Activated T-helper 1 cell treated with anti-CD3 and anti-CD28 coated beads, Interleukin-12 subunit alpha, Interleukin-12 subunit beta, Interleukin-2, Interleukin-4 antibody, amounts not matched to agents 30 ng/mL and 10 ng/mL and 1 ng/mL, durations not matched to agents 14 hours and 24 hours and 36 hours (primary cell): ENCODE measurements at regions not wholly inside any gene's neighbourhood (a gene's known extent, or its start where the extent isn't known, plus 50 kb on each side); places are given as distances from the start of the nearest gene placed in this dataset.

Experiments used
- DNase-seq: peaks from one replicate; pipeline ENCODE4 v3.0.0; 2021; ENCODE audit warnings: low spot score
- H3K27ac Mint-ChIP-seq: one replicate; pipeline ENCODE4 v1.8.0; 2021; ENCODE audit warnings: mild to moderate bottlenecking, mixed read lengths
- H3K27me3 Mint-ChIP-seq: one replicate; pipeline ENCODE4 v1.8.0; 2022; ENCODE audit warnings: mild to moderate bottlenecking, moderate library complexity, mixed read lengths; ENCODE audit not compliant: insufficient read depth
- H3K36me3 Mint-ChIP-seq: one replicate; pipeline ENCODE4 v1.8.0; 2021; ENCODE audit warnings: low read depth, mixed read lengths
- H3K4me1 Mint-ChIP-seq: one replicate; pipeline ENCODE4 v1.8.0; 2021; ENCODE audit warnings: low read depth, mixed read lengths
- H3K4me3 Mint-ChIP-seq: one replicate; pipeline ENCODE4 v1.8.0; 2021; ENCODE audit warnings: mild to moderate bottlenecking, moderate library complexity, mixed read lengths
- H3K9me3 Mint-ChIP-seq: one replicate; pipeline ENCODE4 v1.8.0; 2021; ENCODE audit warnings: mixed read lengths
- intact Hi-C: fragments of 100-400 bp; cut with micrococcal nuclease; formaldehyde crosslinking; loops from one replicate; pipeline ENCODE4 v1.15.1; 2024

- Mint-ChIP-seq H3K4me3 (no peak overlapping the region), H3K4me1 (no peaks in the 10 kb centered on the region), H3K9me3 (peaks cover 3% of the 10 kb centered on the region), H3K27ac (no peak overlapping the region), H3K36me3 (no peaks in the 10 kb centered on the region), H3K27me3 (peaks cover 11% of the 10 kb centered on the region)
- intact Hi-C loops, result no loop called here
- DNase-seq, result no peak
Measured at GRCh38 chr6:154653385-154653784, 79.8 kb upstream of the SCAF8 start.

- H3K4me1 Mint-ChIP-seq, result no peaks in the 10 kb centered on the region
- H3K27me3 Mint-ChIP-seq, result peaks cover 8% of the 10 kb centered on the region
- H3K9me3 Mint-ChIP-seq, result peaks cover 3% of the 10 kb centered on the region
- intact Hi-C loops, result no loop called here
- H3K4me3 Mint-ChIP-seq, result no peak overlapping the region
- no peak overlapping the region for H3K27ac Mint-ChIP-seq
- no peak for DNase-seq
- H3K36me3 Mint-ChIP-seq, result no peaks in the 10 kb centered on the region
Measured at GRCh38 chr6:154653853-154654252, 79.4 kb upstream of the SCAF8 start.

- intact Hi-C loops, result no loop called here
- DNase-seq, result no peak
- H3K36me3 Mint-ChIP-seq, result no peaks in the 10 kb centered on the region
- H3K9me3 Mint-ChIP-seq, result no peaks in the 10 kb centered on the region
- peaks cover 5% of the 10 kb centered on the region for H3K27me3 Mint-ChIP-seq
- H3K4me1 Mint-ChIP-seq, result no peaks in the 10 kb centered on the region
- H3K4me3 Mint-ChIP-seq, result no peak overlapping the region
- no peak overlapping the region for H3K27ac Mint-ChIP-seq
Measured at GRCh38 chr6:154656660-154657059, 76.6 kb upstream of the SCAF8 start.

GRCh38 chr6:154661768-154662167 is 71.4 kb upstream of the SCAF8 start:
- no peaks in the 10 kb centered on the region for H3K4me1 Mint-ChIP-seq
- no peaks in the 10 kb centered on the region for H3K36me3 Mint-ChIP-seq
- no peaks in the 10 kb centered on the region for H3K9me3 Mint-ChIP-seq
- H3K27me3 Mint-ChIP-seq, result peaks cover 6% of the 10 kb centered on the region
- no peak overlapping the region for H3K27ac Mint-ChIP-seq
- DNase-seq, result no peak
- no peak overlapping the region for H3K4me3 Mint-ChIP-seq
- intact Hi-C loops, result no loop called here

GRCh38 chr6:154664287-154664686 is 68.9 kb upstream of the SCAF8 start:
- peaks cover 9% of the 10 kb centered on the region for H3K27me3 Mint-ChIP-seq
- no peak for DNase-seq
- no peak overlapping the region for H3K27ac Mint-ChIP-seq
- H3K36me3 Mint-ChIP-seq, result peaks cover 1% of the 10 kb centered on the region
- intact Hi-C loops, result no loop called here
- H3K4me3 Mint-ChIP-seq, result no peak overlapping the region
- H3K9me3 Mint-ChIP-seq, result no peaks in the 10 kb centered on the region
- no peaks in the 10 kb centered on the region for H3K4me1 Mint-ChIP-seq

GRCh38 chr6:154668156-154668555 is 65.1 kb upstream of the SCAF8 start:
- peaks cover 1% of the 10 kb centered on the region for H3K36me3 Mint-ChIP-seq
- no peak for DNase-seq
- no peaks in the 10 kb centered on the region for H3K4me1 Mint-ChIP-seq
- no peak overlapping the region for H3K4me3 Mint-ChIP-seq
- H3K9me3 Mint-ChIP-seq, result no peaks in the 10 kb centered on the region
- intact Hi-C loops, result no loop called here
- H3K27me3 Mint-ChIP-seq, result peaks cover 11% of the 10 kb centered on the region
- H3K27ac Mint-ChIP-seq, result no peak overlapping the region

GRCh38 chr6:154672086-154672485 is 61.1 kb upstream of the SCAF8 start:
- peaks cover 1% of the 10 kb centered on the region for H3K36me3 Mint-ChIP-seq

GRCh38 chr6:154673919-154674318 is 59.3 kb upstream of the SCAF8 start:
- Mint-ChIP-seq H3K27ac (no peak overlapping the region), H3K9me3 (no peaks in the 10 kb centered on the region), H3K4me3 (no peak overlapping the region), H3K36me3 (no peaks in the 10 kb centered on the region), H3K4me1 (no peaks in the 10 kb centered on the region), H3K27me3 (peaks cover 8% of the 10 kb centered on the region)
- intact Hi-C loops, result loop anchor here (10.0 kb wide), 2 partner anchors 431 to 571 kb away; no protein-coding TSS in a partner anchor
- no peak for DNase-seq

More at GRCh38 chr6:154672086-154672485, 61.1 kb upstream of the SCAF8 start:
- Mint-ChIP-seq H3K4me3 (no peak overlapping the region), H3K27me3 (peaks cover 7% of the 10 kb centered on the region), H3K4me1 (no peaks in the 10 kb centered on the region), H3K27ac (no peak overlapping the region), H3K9me3 (no peaks in the 10 kb centered on the region)
- no peak for DNase-seq
- intact Hi-C loops, result loop anchor here (10.0 kb wide), 2 partner anchors 433 to 573 kb away; no protein-coding TSS in a partner anchor

GRCh38 chr6:154675602-154676088 is 57.6 kb upstream of the SCAF8 start:
- intact Hi-C loops, result loop anchor here (1.0 to 10.0 kb wide), 11 partner anchors 58 to 857 kb away; partner anchors contain the start of genes SCAF8 and TFB1M
- H3K4me3 Mint-ChIP-seq, result no peak overlapping the region
- H3K36me3 Mint-ChIP-seq, result no peaks in the 10 kb centered on the region
- no peaks in the 10 kb centered on the region for H3K4me1 Mint-ChIP-seq
- DNase-seq, result peak; percentile 77
- peaks cover 4% of the 10 kb centered on the region for H3K27me3 Mint-ChIP-seq
- H3K27ac Mint-ChIP-seq, result no peak overlapping the region
- no peaks in the 10 kb centered on the region for H3K9me3 Mint-ChIP-seq

GRCh38 chr6:154682633-154683125 is 50.5 kb upstream of the SCAF8 start:
- H3K4me1 Mint-ChIP-seq, result peaks cover 13% of the 10 kb centered on the region
- H3K27me3 Mint-ChIP-seq, result peaks cover 19% of the 10 kb centered on the region
- no peak for DNase-seq
- H3K9me3 Mint-ChIP-seq, result no peaks in the 10 kb centered on the region
- H3K4me3 Mint-ChIP-seq, result no peak overlapping the region
- intact Hi-C loops, result no loop called here
- no peak overlapping the region for H3K27ac Mint-ChIP-seq
- no peaks in the 10 kb centered on the region for H3K36me3 Mint-ChIP-seq
